GM21529 (cell line): ENCODE measurements at regions not wholly inside any gene's neighbourhood (a gene's known extent, or its start where the extent isn't known, plus 50 kb on each side); places are given as distances from the start of the nearest gene placed in this dataset.

Experiments used
- ATAC-seq: cut with Tn5 transposase; IDR thresholded peaks from one replicate; pipeline ENCODE4 v1.9.1; 2021; ENCODE audit not compliant: unreplicated experiment

GRCh38 chr6:108778421-108779186 lies 69.6 kb upstream of the ARMC2 start:
- ATAC-seq: no peak

GRCh38 chr6:108779536-108780275 lies 68.5 kb upstream of the ARMC2 start:
- ATAC-seq: no peak

DNA sequence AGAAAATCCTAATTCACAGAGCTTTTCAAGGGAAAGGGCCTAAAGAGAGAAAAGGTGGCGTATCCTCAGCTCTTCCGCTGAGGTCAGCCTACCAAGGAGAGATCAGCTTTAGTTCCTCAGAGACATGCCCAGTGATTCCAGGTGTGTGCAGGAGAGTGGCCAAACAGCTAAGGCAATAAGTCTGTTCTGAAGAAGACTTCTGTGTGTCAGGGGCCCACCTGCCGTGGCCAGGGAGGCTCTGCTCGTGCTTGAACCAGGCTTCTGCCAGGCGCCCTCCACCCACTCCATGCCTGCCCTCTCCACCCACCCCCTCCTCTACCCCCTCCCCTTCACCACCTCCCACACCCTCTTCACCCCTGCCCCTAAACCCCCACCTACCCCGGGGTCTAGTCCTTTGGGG lies 67.4 kb upstream of the ARMC2 start:
- ATAC-seq: no peak

DNA sequence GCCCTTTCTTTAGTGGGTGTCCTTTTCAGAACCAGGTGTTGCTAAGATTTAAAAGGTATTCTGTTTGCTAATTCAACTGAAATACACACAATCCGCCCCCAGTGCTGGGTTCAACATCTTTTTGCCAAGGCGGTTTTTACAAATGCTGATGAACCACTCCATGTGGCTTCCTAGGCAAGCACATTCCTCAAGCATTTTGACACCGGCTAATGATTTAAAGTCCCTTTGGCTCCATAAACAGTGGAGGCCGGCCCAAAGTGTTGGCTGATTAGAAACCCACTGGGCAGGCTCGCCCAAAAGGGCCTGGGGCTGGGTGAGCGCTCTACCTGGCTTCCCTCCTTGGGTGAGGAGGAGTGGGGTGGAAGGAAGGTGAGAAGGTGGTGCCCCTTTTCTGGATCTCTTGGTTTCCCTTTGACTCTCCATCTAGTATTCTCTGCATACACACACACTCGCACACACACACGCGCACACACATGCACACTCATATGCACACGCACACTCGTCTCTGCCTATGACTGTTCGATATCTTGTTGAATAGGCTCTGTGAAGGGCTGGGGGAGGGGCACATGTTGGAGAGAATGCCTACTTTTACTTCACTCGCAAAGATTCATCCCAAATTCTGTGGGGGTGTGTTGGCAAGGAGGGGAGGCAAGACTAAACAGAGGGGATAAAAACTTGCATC lies 66.7 kb upstream of the ARMC2 start:
- ATAC-seq: no peak

DNA sequence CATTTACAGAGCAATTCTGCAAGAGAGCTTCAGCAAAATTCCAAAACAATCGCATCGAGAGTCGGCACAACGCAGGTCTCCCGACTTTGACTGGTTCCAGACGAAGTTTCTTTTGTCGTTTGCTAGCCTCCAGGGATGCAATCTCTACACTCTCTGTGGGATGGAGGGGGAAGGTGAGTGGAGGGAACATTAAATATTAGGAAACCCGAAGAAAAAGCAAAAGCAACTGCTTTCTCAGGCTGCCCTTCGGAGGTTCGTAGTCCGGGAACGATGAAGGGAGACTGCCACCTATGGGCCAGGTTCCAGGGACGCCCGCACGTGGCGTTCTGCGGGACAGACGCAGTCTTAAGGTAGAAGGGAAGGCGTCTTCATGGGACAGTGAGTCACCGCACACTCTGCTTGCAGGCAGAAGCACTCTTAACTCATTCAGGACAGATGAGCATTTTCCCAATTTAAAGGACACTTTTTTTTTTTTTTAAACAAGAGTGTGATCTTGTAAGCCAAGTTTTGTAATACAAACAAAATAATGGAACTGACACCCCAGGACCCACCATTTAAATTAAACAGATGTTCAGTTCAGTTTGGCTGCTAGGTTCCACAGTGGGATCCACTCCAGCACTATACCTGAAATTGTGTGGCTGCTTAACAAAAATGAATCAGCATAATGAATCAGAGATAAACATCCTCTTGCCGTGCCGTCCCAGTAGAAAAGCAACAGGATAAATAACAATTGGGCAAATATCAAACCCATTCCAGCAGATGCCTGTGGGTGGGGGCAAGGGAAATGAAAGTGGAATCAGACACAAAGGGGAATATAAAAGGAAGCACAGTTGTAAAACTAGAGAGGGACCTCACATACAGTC lies 65.8 kb upstream of the ARMC2 start:
- peak; percentile 82 for ATAC-seq

DNA sequence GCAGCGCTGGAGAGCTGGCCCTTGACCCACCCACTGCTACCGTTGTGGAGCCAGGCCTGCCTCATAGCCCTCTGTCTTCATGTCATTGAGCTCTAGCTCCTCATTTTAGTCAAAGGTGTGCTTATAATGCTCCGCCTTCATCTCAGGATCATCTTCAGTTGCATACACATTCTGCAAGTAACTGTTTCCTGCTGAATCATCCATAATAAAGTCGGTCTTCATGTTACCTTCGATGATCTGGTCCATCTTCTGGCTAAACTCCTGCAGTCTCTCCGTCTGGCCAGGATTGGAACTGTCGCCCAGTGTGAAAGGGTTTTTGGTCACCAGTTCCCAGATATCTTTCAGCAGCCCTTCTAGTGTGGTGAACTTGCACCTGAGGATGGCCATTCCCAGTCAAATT lies 62.6 kb upstream of the ARMC2 start:
- no peak for ATAC-seq

GRCh38 chr6:108788416-108788815 lies 59.8 kb upstream of the ARMC2 start:
- ATAC-seq: no peak

GRCh38 chr6:108789475-108789874 lies 58.7 kb upstream of the ARMC2 start:
- ATAC-seq: no peak

DNA sequence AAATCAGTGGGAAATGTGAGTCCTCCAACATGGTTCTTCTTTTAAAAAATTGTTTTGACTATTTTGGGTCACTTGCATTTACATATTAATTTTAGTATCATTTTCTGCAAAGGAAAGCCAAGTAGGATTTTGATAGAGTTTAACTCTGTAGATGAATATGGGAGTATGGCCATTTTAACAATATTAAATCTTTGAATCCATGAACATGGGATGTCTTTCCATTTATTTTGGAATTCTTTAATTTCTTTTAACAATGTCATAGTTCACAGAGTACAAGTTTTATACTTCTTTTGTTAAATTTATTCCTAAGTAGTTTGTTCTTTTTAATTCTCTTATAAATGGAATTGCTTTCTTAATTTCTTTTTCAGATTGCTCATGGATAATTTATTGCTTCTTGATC lies 56.5 kb upstream of the ARMC2 start:
- ATAC-seq: no peak

GRCh38 chr6:108793516-108794251 lies 54.5 kb upstream of the ARMC2 start:
- ATAC-seq: no peak

DNA sequence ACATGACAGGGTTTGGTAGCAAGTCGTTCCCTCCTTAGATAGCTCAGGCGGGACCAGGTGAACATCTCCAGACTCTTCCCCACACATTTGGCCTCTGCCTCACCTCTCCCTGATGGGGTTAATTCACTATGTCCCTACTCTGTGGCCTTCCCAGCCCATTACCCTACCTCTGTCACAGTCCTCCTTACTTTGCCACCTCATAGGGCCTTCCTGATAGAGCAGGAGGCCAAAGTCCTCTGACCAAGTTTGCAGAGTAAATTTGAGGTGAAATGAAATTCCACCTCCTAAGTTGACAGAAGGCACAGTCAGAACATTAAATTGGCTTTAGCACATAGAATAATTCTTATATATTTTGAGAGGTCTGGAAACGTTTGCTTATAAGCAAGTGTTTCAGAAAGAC lies 53.1 kb upstream of the ARMC2 start:
- ATAC-seq: no peak

- no peak for ATAC-seq
These were observed 52.4 kb upstream of the ARMC2 start for GRCh38 chr6:108795814-108796213.

GRCh38 chr6:108796875-108797274 lies 51.3 kb upstream of the ARMC2 start:
- ATAC-seq: no peak

DNA sequence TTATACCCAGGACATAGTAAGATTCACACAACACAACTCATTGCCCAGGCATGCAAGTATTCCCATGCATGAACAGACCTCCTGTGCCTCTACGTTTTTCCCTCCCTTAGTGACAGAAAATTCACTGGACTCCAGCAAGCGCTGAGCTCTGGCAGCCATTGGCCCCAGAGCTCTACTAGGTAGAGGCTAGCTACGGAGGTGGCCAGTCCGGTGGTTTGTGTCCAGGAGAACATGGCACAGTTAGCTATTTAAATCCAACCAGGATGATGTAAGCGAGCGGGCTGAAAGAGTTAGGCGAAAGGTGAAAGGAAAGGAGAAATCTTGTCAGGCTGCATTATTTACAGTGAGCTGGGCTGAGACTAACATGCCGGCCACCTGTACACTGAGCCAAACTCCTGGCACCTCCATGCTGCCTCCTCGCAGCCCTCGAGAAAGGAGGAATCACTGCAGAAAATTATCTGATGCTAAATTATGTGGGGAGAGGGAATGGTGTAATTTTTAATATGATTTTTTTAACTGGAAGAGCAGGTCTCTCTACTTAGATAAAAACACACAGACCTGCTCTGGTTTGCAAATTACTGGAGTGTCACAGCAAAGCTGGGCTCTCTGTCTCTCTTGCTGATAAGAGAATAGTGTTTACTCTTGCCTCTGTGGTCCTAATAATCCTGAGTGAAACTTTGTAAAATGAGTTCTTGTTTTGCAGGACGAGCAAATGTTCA lies 50.1 kb upstream of the ARMC2 start:
- no peak for ATAC-seq
